ENCODE measurements at regions not wholly inside any gene's neighbourhood (a gene's known extent, or its start where the extent isn't known, plus 50 kb on each side); places are given as distances from the start of the nearest gene placed in this dataset.

DNA sequence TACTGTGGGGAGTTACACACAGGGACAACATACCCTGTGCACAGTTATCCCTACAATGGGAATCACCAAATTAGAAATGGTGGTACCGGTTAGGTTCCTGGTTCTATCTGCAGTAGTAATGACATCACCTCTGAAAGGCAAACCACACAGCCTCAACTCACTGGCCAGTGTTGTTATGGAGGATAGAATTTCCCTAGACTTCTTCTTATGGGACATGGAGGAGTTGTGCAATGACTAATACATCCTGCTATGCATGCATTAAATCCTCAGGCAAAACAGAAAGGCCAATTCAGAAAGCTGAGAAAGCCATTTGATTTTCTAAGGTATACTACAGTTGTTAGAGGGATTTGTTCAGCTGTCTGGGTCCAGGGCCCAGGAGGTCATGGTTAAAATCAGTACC, 439.3 kb downstream of the TMX3 start:
- Histone ChIP-seq H3K27ac (no peak overlapping the region), H3K4me1 (no peaks in the 10 kb centered on the region), H3K4me3 (no peak overlapping the region), H3K27me3 (no peaks in the 10 kb centered on the region), H3K36me3 (no peaks in the 10 kb centered on the region), H3K9me3 (no peaks in the 10 kb centered on the region)
- 33 to 95% methylated on average over 1 of the region's 1 CpG for WGBS, 2 donors
- TF ChIP-seq, protein P1, sequence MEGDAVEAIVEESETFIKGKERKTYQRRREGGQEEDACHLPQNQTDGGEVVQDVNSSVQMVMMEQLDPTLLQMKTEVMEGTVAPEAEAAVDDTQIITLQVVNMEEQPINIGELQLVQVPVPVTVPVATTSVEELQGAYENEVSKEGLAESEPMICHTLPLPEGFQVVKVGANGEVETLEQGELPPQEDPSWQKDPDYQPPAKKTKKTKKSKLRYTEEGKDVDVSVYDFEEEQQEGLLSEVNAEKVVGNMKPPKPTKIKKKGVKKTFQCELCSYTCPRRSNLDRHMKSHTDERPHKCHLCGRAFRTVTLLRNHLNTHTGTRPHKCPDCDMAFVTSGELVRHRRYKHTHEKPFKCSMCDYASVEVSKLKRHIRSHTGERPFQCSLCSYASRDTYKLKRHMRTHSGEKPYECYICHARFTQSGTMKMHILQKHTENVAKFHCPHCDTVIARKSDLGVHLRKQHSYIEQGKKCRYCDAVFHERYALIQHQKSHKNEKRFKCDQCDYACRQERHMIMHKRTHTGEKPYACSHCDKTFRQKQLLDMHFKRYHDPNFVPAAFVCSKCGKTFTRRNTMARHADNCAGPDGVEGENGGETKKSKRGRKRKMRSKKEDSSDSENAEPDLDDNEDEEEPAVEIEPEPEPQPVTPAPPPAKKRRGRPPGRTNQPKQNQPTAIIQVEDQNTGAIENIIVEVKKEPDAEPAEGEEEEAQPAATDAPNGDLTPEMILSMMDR (IDR thresholded peaks at IDR 0.05): no peak
- TF ChIP-seq EP300 (IDR thresholded peaks at IDR 0.05): no peak
- TF ChIP-seq POLR2A (IDR thresholded peaks at IDR 0.05): no peak
- DNase-seq (ENCODE audit: low spot score in 2 of 2): no peak

DNA sequence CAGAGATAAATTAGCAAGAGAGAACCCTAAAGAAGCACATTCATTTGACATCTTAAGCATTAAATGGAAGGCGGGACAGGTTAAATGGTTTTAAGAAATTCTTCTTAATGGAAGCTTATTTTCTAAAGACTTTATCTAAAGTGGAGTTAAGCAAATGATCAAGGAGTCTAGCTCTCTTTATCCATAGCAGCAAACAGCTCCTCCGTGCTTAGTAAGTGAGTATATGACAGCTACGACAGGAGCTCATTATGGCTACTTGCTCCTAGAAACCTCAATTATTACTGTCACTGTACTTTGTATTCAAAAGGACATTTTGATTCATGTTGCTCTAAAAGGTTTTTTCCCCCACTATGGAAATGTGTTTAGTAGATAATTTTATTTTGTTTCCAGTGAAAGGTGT, 444.9 kb downstream of the TMX3 start:
- no peak for DNase-seq (ENCODE audit: low spot score in 2 of 2)
- H3K9me3 ChIP-seq: no peaks in the 10 kb centered on the region
- H3K36me3 ChIP-seq: no peaks in the 10 kb centered on the region
- H3K27ac ChIP-seq: no peak overlapping the region
- no peak overlapping the region for H3K4me3 ChIP-seq
- no peak for TF ChIP-seq EP300 (IDR thresholded peaks at IDR 0.05)
- TF ChIP-seq, protein P1 (IDR thresholded peaks at IDR 0.05): no peak
- no peak for TF ChIP-seq POLR2A (IDR thresholded peaks at IDR 0.05)
- no peaks in the 10 kb centered on the region for H3K27me3 ChIP-seq
- H3K4me1 ChIP-seq: no peaks in the 10 kb centered on the region
- WGBS, 2 donors: 86 to 96% methylated on average over 3 of the region's 3 CpGs

DNA sequence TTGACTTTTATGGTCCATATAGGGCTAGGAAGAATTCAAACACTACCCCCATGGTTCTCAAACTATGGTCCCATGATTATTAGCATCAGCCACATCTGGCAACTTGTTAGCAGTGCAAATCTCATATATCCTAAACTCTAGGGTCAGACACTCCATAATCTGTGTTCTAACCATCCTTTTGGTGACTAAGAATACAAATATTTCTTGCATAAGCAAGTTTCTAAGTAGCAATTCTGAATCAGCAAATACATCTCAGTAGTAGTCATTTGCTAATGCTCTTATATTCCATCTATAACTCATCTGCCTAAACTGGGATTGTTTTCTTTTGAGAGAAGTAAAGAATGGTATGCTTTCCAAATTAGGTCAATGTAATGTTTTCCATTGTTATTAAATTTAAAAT, 447.3 kb downstream of the TMX3 start:
- H3K27ac ChIP-seq: no peak overlapping the region
- H3K4me3 ChIP-seq: no peak overlapping the region
- DNase-seq (ENCODE audit: low spot score in 2 of 2): no peak
- TF ChIP-seq, protein P1 (IDR thresholded peaks at IDR 0.05): no peak
- TF ChIP-seq EP300 (IDR thresholded peaks at IDR 0.05) (no peak), POLR2A (IDR thresholded peaks at IDR 0.05) (no peak)
- no peaks in the 10 kb centered on the region for H3K36me3 ChIP-seq
- no peaks in the 10 kb centered on the region for H3K27me3 ChIP-seq
- H3K9me3 ChIP-seq: no peaks in the 10 kb centered on the region
- no peaks in the 10 kb centered on the region for H3K4me1 ChIP-seq

DNA sequence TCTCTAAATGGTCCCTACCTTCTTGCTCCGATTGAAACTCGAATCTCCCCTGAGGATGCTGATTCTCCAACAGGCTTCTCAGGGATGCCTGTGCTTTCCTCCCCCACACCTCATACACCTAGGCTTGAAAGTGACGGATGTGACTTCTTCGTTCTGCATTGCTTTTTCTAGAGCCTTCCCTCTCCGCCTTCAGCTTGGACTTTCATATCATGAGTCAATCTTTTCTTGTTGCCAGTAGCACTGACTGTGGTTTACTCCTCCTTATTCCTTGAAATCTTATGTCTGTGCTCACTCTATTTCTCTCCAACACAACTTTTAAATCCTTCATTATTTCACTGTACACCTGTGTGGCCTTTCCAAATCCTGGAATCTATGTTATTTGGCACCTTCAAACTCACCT, 451.4 kb downstream of the TMX3 start:
- Histone ChIP-seq H3K27me3 (no peaks in the 10 kb centered on the region), H3K4me1 (no peaks in the 10 kb centered on the region), H3K9me3 (no peaks in the 10 kb centered on the region), H3K4me3 (no peak overlapping the region), H3K27ac (no peak overlapping the region), H3K36me3 (no peaks in the 10 kb centered on the region)
- 89 to 91% methylated on average over 5 of the region's 5 CpGs for WGBS, 2 donors
- DNase-seq (ENCODE audit: low spot score in 2 of 2): no peak
- TF ChIP-seq EP300 (IDR thresholded peaks at IDR 0.05) (no peak), POLR2A (IDR thresholded peaks at IDR 0.05) (no peak)
- TF ChIP-seq, protein P1 (IDR thresholded peaks at IDR 0.05): no peak

DNA sequence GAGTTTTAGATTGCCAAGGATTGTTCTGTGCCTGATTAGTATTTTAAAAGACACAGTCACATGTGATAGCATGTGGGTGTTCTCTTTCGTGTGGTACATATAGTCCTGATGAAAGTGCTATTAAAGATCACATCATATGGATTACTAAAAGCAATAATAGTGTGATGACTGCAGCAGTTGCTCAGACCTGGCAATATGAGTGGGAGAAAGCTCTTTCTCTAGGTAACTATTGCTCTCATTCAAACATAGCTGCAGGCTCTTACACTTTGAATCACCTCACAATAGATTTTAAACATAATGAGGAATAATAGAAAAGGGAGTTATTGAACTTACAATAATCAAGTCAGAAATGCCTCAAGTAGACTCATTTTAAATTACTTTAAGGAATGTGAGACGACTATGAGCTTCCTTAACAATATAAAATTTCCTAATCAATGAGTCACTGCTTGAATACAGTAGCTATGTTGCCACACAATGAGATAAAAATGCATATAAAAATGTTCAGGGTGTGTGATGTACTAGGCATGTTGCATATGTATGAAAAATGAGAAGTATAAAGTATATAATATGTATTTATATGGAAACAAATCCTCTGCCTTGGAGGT, 452.1 kb downstream of the TMX3 start:
- Histone ChIP-seq H3K27me3 (no peaks in the 10 kb centered on the region), H3K27ac (no peak overlapping the region), H3K4me1 (no peaks in the 10 kb centered on the region), H3K36me3 (no peaks in the 10 kb centered on the region), H3K4me3 (no peak overlapping the region), H3K9me3 (no peaks in the 10 kb centered on the region)
- TF ChIP-seq, protein P1 (IDR thresholded peaks at IDR 0.05): no peak
- TF ChIP-seq EP300 (IDR thresholded peaks at IDR 0.05): no peak
- TF ChIP-seq POLR2A (IDR thresholded peaks at IDR 0.05): no peak
- no peak for DNase-seq (ENCODE audit: low spot score in 2 of 2)
- 48 to 52% methylated on average over 2 of the region's 2 CpGs for WGBS, 2 donors
